RWPE1 (cell line): ENCODE measurements at regions not wholly inside any gene's neighbourhood (a gene's known extent, or its start where the extent isn't known, plus 50 kb on each side); places are given as distances from the start of the nearest gene placed in this dataset.
"Not testable (repeated sequence)": the region's sequence is repeated elsewhere in the genome, so short reads cannot be mapped to it uniquely, and the experiment has no call there.

Source experiments
- CTCF ChIA-PET: fragments of 350-600 bp; sonication (Branson Sonifier 250); formaldehyde crosslinking; extraction: SDS; loops from one replicate; lab custom pipeline; 2021; lab: Yijun Ruan, JAX
- POLR2A ChIA-PET: fragments of 400-600 bp; formaldehyde crosslinking; extraction: SDS; loops from one replicate; lab custom pipeline; 2020; ENCODE audit warnings: antibody characterized with exemption; ENCODE audit not compliant: low non-redundant PET; lab: Yijun Ruan, JAX
- DNase-seq: peaks from one replicate; pipeline ENCODE4 v3.0.0; 2012; ENCODE audit warnings: low spot score
- H3K27ac ChIP-seq: fragments of 450-650 bp; 2 replicates; pipeline ENCODE4 v1.5.1; 2017
- TF ChIP-seq, protein P1 (sequence below): fragments of 450-650 bp; conservative IDR thresholded peaks from 2 replicates; pipeline ENCODE4 v1.5.1; 2017; ENCODE audit warnings: low read depth, mild to moderate bottlenecking

DNA sequence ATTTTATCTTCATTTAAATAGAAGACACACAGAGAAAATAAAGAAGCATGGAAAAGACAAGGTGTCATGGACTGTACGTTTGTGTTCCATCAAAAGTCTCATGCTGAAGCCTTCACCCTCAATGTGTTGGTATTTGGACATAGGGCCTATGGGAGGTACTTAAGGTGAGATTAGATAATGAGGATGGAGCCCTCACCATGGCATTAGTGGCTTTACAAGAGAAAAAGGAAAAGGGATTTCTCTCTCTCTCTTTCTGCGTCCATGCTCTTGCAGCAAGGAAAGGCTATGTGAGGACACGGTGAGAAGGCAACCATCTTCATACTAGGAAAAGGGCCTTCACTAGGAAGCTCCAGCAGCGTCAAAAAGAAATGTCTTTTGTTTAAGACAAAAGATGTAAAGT, 797.0 kb upstream of the CDH10 start:
- POLR2A ChIA-PET = no interaction called here
- H3K27ac ChIP-seq = no peak overlapping the region
- CTCF ChIA-PET = interaction anchor here (0.7 kb wide), 1 partner anchor 288 kb away, joined by 4 read pairs; no protein-coding TSS in a partner anchor
- DNase-seq = no peak
- TF ChIP-seq, protein P1, sequence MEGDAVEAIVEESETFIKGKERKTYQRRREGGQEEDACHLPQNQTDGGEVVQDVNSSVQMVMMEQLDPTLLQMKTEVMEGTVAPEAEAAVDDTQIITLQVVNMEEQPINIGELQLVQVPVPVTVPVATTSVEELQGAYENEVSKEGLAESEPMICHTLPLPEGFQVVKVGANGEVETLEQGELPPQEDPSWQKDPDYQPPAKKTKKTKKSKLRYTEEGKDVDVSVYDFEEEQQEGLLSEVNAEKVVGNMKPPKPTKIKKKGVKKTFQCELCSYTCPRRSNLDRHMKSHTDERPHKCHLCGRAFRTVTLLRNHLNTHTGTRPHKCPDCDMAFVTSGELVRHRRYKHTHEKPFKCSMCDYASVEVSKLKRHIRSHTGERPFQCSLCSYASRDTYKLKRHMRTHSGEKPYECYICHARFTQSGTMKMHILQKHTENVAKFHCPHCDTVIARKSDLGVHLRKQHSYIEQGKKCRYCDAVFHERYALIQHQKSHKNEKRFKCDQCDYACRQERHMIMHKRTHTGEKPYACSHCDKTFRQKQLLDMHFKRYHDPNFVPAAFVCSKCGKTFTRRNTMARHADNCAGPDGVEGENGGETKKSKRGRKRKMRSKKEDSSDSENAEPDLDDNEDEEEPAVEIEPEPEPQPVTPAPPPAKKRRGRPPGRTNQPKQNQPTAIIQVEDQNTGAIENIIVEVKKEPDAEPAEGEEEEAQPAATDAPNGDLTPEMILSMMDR = no peak

DNA sequence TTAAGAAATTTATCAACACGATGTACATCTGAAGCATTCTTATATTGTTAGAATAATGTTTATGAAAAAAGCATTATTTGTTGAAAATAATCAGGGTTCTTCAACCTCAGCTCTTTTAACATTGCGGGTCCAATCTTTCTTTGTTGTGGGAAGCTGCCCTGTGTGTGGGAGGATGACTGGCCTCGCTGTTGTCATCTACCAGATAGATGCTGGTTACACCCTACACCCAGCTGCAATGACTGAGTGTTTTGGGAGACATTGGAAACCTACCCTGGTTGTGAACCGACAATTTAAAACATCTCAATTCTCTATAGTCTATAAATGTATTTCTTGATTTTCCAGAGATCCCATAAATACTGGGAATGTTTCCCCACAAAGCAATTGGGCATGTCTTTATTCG, 794.2 kb upstream of the CDH10 start:
- TF ChIP-seq, protein P1 = no peak
- no peak for DNase-seq
- H3K27ac ChIP-seq = no peak overlapping the region
- POLR2A ChIA-PET = no interaction called here
- CTCF ChIA-PET = no interaction called here

DNA sequence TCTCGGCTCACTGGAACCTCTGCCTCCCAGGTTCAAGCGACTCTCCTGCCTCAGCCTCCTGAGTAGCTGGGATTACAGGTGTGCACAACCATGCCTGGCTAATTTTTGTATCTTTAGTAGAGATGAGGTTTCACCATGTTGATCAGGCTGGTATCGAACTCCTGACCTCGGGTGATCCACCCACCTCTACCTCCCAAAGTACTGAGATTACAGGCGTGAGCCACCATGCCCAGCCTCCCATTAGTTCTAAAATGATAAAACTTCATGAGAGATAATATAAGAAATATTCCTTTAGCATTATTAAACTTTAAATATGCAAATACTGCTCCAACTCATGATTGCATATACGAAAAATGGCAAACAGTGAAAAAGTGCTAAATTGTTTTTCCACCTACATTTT, 793.6 kb upstream of the CDH10 start:
- POLR2A ChIA-PET, CTCF ChIA-PET: not testable (repeated sequence)

DNA sequence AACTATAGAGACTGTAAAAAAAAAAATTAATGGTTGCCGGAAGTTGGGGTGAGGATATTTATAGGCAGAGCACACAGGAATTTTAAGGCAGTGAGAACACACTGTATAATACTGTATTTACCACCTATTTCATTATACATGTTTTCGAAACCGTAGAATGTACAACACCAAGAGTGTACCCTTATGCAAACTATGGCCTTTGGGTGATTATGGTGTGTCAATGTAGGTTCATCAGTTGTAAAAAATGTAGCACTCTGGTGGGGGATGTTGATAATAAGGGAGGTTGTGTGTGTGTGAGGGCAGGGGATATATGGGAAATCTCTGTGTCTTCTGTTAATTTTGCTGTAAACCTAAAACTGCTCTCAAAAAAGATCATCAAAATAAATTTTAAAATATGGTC, 791.7 kb upstream of the CDH10 start:
- ChIA-PET CTCF (no interaction called here), POLR2A (no interaction called here)
- H3K27ac ChIP-seq = no peak overlapping the region
- no peak for DNase-seq
- TF ChIP-seq, protein P1 = no peak

More for the DNA sequence above, 793.6 kb upstream of the CDH10 start:
- H3K27ac ChIP-seq, DNase-seq: not testable (repeated sequence)

DNA sequence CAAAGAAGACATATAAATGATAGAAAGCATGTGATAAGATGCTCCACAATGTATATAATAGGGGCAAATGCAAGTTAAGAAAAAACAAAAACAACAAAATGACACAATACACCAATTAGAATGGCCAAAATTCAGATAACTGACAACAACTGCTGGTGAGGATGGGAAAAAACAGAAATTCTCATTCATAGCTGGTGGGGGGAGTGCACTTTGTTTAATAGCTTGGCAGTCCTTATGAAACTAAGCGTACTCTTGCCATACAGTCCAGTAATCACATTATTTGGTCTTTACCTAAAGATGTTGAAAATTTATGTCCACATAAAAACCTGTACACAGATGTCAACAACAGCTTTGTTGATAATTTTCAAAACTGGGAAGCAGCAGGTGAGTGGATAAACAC, 791.1 kb upstream of the CDH10 start:
- TF ChIP-seq, protein P1 = no peak
- DNase-seq = no peak
- CTCF ChIA-PET = no interaction called here
- no peak overlapping the region for H3K27ac ChIP-seq
- POLR2A ChIA-PET = no interaction called here

DNA sequence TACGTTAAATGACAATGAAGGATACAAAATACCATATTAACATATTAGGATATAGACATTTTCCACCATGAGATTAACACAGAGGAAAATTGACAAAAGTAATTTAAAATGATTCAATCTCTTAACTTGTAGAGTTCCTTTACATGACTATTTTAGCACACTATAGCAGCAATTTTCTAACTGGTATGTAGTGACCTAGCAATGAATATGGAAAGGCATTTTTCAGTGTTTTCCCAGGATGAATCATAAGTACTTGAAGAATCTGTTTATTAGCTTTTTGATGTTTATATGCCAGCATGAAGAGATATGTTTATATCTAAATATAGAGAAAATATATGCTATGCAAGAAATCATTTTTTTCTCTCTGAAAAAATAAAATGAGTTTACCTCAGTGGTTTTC, 782.5 kb upstream of the CDH10 start:
- ChIA-PET CTCF (no interaction called here), POLR2A (no interaction called here)
- DNase-seq = no peak
- TF ChIP-seq, protein P1 = no peak
- no peak overlapping the region for H3K27ac ChIP-seq

DNA sequence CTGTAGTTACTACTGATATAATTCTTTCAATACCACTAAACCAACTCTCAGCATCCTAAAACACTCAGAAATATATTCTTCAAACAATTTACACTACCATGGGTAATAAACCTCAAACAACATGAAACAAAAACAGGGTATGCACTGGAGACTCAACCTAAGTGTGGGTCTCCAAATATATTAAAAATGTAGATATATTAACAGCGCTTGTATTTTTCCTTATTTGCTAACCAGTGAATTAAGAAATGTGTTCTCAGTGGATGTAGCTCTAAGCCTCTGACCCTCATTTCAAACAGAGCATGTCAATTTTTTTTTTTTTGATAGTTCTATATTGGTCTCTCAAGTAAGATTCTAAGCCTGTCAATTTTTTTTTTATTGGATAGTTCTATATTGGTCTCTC, 778.5 kb upstream of the CDH10 start:
- no peak for DNase-seq
- ChIA-PET POLR2A (no interaction called here), CTCF (no interaction called here)

More for the DNA sequence above, 778.5 kb upstream of the CDH10 start:
- TF ChIP-seq, protein P1 = no peak
- no peak overlapping the region for H3K27ac ChIP-seq
